ENCODE measurements at regions not wholly inside any gene's neighbourhood (a gene's known extent, or its start where the extent isn't known, plus 50 kb on each side); places are given as distances from the start of the nearest gene placed in this dataset.

DNA sequence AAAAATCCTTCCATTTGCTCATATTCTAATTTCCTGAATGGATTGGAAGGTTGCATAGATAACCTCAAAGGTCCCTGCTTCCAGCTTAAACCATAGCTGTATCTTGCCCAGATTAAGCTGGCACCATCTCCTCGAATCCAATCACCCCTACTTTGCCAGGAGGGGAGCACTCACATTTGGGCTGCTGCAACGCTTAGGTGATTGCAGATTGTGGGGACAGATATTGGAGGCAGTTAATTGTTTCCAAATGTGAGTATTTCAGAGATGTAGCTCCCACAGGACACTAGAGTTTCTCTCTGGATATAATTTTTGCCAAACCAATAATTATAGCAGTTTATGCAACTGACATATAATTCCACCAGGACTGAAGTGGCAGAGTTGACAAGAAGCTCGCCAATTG, 53.5 kb upstream of the ACSL1 start:
- TF ChIP-seq, protein P1, sequence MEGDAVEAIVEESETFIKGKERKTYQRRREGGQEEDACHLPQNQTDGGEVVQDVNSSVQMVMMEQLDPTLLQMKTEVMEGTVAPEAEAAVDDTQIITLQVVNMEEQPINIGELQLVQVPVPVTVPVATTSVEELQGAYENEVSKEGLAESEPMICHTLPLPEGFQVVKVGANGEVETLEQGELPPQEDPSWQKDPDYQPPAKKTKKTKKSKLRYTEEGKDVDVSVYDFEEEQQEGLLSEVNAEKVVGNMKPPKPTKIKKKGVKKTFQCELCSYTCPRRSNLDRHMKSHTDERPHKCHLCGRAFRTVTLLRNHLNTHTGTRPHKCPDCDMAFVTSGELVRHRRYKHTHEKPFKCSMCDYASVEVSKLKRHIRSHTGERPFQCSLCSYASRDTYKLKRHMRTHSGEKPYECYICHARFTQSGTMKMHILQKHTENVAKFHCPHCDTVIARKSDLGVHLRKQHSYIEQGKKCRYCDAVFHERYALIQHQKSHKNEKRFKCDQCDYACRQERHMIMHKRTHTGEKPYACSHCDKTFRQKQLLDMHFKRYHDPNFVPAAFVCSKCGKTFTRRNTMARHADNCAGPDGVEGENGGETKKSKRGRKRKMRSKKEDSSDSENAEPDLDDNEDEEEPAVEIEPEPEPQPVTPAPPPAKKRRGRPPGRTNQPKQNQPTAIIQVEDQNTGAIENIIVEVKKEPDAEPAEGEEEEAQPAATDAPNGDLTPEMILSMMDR (IDR thresholded peaks at IDR 0.05; ENCODE audit: low read depth, low read length), result no peak
- no peak overlapping the region for H3K4me3 ChIP-seq (ENCODE audit: low read depth, low read length)
- DNase-seq (ENCODE audit: low read depth, low spot score), result no peak
- in situ Hi-C loops (cut with HindIII; ENCODE audit: low sequenced_read_pairs), result no loop called here

DNA sequence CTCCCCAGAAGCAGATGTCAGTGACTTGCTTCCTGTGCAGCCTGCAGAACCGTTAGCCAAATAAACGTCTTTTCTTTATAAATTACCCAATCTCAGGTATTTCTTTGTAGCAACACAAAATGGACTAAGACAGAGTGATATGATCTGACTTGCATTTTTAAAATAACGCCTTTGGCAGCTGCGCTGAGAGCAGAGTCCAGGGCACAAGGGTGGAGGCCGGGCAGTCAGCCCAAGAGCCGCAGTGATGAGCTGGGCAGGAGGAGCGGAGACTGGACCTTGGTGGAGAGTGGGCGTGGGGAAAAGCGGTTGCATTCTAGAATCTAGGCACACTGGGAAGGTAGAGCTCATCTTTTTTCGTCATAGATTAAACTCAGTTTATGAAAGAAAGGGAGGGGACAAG, 56.5 kb upstream of the ACSL1 start:
- TF ChIP-seq, protein P1 (IDR thresholded peaks at IDR 0.05; ENCODE audit: low read depth, low read length), result no peak
- DNase-seq (ENCODE audit: low read depth, low spot score), result no peak
- in situ Hi-C loops (cut with HindIII; ENCODE audit: low sequenced_read_pairs), result no loop called here
- no peak overlapping the region for H3K4me3 ChIP-seq (ENCODE audit: low read depth, low read length)

DNA sequence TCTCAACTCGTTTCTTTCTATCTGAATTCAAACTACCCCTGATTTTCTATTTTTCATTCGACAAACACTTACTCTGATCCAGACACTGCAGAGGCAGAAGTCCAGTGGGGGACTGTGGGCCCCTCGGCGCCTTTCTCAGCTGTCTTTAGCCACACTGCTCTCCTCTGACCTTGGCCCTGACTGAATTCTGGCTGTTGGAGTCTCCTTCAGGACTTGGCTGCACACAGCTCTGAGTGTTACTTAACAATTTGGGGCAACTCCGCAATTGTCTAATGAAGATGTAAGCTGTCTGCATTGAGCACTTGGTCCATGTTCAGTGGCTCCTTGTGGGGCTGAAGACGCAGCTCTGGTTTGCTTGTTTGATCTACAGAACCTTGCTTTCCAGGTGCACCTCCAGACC, 57.3 kb upstream of the ACSL1 start:
- in situ Hi-C loops (cut with HindIII; ENCODE audit: low sequenced_read_pairs), result no loop called here
- no peak overlapping the region for H3K4me3 ChIP-seq (ENCODE audit: low read depth, low read length)
- no peak for DNase-seq (ENCODE audit: low read depth, low spot score)
- TF ChIP-seq, protein P1 (IDR thresholded peaks at IDR 0.05; ENCODE audit: low read depth, low read length), result no peak

DNA sequence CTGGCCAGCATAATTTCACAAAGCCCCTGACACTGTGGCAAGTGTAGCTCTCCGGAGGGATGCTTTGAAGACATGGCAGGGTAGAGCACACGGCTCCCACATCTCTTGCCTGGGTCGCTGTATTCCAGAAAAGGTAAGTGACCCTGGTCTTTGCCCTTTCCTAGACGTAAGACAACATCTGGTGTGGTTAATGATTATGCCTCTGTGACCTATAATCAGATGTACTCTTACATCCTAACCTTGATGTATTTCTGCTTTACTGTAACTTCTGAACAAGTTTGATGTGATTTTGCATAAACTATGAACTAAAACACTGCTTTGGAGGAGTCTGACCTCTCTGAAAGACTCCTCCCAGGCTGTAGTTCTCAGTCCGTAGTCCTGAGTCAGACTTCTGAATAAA, 59.1 kb upstream of the ACSL1 start:
- H3K4me3 ChIP-seq (ENCODE audit: low read depth, low read length), result no peak overlapping the region
- in situ Hi-C loops (cut with HindIII; ENCODE audit: low sequenced_read_pairs), result no loop called here
- TF ChIP-seq, protein P1 (IDR thresholded peaks at IDR 0.05; ENCODE audit: low read depth, low read length), result no peak
- DNase-seq (ENCODE audit: low read depth, low spot score), result no peak

DNA sequence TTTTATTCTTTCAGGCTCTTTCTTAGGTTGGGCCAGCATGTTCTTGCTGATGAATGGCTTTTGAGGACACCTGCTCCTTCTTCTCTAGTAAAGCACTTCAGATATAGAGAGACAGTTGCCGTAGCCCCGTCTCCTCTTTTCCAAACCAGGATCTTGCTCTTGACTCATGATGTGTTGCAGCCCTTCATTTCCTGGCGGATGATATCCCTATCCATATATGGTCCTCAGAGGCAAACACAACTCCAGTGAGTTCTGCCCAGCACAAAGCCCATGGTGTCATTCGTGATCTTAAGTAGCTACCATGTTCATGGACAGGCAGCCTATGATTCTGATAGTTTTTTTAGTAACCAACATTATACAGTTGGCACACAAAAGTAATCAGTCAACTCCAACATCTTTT, 59.8 kb upstream of the ACSL1 start:
- TF ChIP-seq, protein P1 (IDR thresholded peaks at IDR 0.05; ENCODE audit: low read depth, low read length), result no peak
- H3K4me3 ChIP-seq (ENCODE audit: low read depth, low read length), result no peak overlapping the region
- in situ Hi-C loops (cut with HindIII; ENCODE audit: low sequenced_read_pairs), result no loop called here
- no peak for DNase-seq (ENCODE audit: low read depth, low spot score)

DNA sequence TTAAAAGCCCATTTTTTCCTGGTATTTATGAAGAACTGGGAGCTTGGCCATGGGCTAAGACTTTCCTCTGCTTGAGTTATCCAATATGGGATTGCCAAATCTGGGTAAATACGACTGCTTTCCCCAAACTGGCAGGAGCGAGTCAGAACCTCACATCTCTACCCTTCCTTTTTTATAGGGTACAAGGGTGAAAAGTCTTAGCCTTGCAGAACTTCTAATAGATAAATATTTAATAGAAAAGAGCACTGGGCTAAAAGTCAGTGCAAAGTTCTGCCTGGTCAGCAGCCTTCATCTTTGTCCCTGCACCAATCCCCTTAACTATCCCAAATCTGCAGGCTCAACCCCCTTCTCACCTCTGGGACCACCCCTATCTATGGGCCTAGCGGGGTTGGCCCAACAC, 61.6 kb upstream of the ACSL1 start:
- in situ Hi-C loops (cut with HindIII; ENCODE audit: low sequenced_read_pairs), result no loop called here
- no peak for DNase-seq (ENCODE audit: low read depth, low spot score)
- TF ChIP-seq, protein P1 (IDR thresholded peaks at IDR 0.05; ENCODE audit: low read depth, low read length), result no peak
- no peak overlapping the region for H3K4me3 ChIP-seq (ENCODE audit: low read depth, low read length)

DNA sequence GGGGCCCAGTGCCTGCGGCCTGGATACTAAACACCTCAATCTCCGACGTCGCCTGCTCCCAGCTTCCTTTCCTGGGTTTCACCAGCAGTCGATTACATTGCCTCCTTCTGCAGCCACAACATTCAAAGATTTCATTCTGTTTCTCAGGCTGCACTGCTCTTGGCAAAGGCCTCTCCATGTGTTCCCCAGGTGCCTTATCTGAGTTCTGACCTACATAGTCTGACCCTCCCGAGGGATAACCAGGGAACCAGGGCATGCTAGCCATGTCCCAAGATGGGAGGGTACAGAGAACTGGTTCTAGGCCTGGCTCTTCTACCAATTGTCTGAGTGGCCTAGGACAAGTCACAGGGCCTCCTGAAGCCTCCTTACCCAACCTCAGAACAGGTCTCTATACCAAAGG, 62.2 kb upstream of the ACSL1 start:
- in situ Hi-C loops (cut with HindIII; ENCODE audit: low sequenced_read_pairs), result no loop called here
- TF ChIP-seq, protein P1 (IDR thresholded peaks at IDR 0.05; ENCODE audit: low read depth, low read length), result no peak
- H3K4me3 ChIP-seq (ENCODE audit: low read depth, low read length), result no peak overlapping the region
- DNase-seq (ENCODE audit: low read depth, low spot score), result no peak
